GM20000 (cell line): ENCODE measurements at regions not wholly inside any gene's neighbourhood (a gene's known extent, or its start where the extent isn't known, plus 50 kb on each side); places are given as distances from the start of the nearest gene placed in this dataset.

ENCODE experiments used
- DNase-seq: peaks from one replicate; pipeline ENCODE4 v3.0.0; 2012; ENCODE audit warnings: low spot score
- TF ChIP-seq, protein P1 (sequence below): IDR thresholded peaks from 2 replicates; pipeline ENCODE4 v1.5.1; 2012; ENCODE audit warnings: mild to moderate bottlenecking, control low read depth; ENCODE audit errors: extremely low read depth, missing control alignments

DNA sequence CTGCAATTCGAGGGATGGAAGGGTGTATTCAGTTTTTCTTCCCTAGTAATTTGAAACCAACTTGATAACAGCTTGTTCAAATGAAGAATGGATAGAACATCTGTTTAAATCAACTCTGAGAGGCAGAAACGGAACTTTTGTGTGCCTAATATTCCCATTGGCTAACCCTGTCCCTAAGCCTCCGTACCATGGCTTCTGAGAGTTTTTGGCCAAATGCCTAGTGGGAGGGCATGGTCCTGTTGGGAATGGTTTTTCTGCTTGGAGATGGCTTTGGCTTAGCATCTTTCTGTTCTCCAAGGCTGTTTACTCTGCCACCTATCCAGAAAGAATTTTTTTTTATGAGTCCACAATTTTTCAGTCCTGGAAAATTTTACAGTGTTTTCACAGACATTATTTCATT, 126.7 kb upstream of the MLIP start:
- no peak for DNase-seq
- TF ChIP-seq, protein P1, sequence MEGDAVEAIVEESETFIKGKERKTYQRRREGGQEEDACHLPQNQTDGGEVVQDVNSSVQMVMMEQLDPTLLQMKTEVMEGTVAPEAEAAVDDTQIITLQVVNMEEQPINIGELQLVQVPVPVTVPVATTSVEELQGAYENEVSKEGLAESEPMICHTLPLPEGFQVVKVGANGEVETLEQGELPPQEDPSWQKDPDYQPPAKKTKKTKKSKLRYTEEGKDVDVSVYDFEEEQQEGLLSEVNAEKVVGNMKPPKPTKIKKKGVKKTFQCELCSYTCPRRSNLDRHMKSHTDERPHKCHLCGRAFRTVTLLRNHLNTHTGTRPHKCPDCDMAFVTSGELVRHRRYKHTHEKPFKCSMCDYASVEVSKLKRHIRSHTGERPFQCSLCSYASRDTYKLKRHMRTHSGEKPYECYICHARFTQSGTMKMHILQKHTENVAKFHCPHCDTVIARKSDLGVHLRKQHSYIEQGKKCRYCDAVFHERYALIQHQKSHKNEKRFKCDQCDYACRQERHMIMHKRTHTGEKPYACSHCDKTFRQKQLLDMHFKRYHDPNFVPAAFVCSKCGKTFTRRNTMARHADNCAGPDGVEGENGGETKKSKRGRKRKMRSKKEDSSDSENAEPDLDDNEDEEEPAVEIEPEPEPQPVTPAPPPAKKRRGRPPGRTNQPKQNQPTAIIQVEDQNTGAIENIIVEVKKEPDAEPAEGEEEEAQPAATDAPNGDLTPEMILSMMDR: no peak

DNA sequence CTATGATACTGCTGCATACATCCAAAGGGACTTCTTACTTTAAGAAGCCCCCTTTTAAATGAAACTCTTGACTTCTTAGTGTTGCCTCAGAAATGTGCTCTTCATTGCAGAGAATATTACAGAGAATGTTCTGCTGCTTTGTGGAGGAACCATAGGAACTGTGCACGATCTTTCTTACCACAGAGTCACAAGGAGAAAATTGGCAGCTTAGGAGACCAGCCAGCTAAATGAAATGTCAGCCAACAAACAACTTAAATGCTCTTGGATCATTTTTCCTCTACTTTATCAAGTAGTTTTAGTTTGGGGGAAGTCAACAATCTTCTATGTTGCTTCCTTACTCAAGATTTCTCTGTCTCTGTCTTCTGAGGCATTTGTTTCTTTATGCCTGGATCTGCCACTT, 125.9 kb upstream of the MLIP start:
- DNase-seq: no peak
- TF ChIP-seq, protein P1: no peak

DNA sequence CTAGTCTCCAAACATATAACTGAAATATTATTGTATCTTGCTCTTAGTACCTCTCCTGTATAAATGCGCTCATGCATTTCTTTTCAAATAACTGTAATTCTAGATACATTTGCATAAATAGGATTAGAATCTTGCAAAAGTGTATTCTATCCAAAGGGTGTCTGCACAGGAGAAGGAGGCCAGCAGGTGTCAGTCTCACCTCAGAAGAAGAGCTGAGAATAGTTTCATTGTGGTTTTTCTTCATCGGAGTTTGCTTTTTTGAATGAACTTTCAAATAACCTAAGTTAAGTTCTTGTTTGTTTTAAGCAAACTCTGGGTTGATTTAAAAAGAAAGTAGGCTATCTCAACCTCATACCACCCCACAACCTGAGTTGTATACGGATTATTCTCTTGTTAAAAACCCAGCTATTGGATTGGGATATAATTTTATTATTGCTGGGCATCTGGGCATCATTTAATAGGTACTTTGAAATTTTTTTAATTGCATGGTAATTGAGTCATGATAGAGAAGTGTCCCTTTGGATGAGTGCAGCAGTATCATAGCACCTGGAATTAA, 125.0 kb upstream of the MLIP start:
- TF ChIP-seq, protein P1: peak; percentile 51
- peak; percentile 11 for DNase-seq

DNA sequence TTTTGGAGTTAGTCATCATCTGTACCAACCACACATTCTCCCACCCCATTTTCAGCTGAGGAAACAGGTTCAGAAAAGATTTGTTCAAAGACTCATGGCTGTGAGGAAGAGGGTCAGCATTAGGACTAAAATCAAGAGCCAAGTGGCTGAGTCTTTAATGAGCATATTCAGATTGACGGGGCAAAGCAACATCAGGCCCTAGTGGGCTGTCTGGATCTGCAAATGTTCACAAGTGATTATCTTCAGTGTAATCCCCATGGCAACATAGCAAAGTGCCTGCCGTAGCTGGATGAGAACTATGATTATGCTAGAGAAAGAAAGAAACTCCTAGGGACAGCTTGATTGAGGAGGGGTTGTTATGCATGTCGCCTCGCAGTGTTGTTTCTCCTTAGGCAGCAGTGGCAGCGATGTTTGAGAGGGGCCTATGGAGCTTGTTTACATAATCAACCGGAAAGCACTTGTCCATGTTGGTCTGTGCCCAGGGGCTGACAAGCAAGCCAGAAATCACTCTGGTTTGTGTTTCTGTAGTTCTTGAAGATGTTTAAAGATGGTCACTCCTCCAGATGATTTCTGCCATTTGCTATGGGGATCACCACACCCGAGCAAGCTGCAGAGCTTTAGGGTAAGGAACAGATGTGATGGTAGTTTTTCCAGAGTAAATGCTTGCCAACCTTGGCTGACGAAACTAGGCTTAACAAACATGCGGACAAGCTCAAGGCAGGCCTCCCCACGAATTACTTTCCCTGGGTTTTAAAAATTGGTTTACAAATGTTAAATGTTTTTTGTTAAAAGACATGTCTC, 124.3 kb upstream of the MLIP start:
- TF ChIP-seq, protein P1: no peak
- DNase-seq: no peak

DNA sequence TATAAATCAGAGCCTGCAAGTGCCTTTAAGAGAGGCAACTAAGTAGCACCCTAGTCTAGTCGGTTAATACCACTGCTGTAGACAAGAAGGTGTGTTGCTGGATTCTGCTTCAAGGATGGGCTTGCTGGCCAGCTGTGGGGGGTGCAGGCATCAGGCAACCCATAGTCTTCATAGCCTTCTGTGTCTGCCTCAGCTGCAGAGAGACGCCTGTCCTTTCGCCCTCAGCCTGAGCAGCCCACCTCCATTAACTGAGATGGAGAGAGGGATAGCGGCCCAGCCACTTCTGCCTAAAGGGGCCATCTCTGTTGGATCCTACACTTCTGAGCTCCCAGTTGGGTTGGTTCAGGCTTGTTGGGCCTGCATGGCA, 123.7 kb upstream of the MLIP start:
- TF ChIP-seq, protein P1: no peak
- no peak for DNase-seq

DNA sequence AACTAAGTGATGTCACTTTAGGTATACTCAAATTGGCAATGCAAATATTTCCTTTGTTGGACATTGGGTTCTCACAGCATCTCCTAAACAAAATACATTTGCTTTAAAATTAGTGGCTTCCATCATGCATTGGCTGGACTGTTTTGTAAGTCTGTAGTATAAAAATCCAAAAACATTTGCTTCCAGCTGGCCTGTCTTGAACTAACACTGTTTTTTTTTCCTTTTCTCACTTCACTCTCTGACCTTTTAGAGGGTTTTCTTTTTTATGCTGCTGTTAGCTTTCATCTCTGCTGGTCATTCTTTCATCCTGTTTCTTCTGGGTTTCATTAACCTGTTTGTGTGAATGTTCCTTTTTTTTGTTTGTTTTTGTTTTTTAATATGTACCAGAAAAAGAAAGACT, 121.7 kb upstream of the MLIP start:
- TF ChIP-seq, protein P1: no peak
- no peak for DNase-seq

DNA sequence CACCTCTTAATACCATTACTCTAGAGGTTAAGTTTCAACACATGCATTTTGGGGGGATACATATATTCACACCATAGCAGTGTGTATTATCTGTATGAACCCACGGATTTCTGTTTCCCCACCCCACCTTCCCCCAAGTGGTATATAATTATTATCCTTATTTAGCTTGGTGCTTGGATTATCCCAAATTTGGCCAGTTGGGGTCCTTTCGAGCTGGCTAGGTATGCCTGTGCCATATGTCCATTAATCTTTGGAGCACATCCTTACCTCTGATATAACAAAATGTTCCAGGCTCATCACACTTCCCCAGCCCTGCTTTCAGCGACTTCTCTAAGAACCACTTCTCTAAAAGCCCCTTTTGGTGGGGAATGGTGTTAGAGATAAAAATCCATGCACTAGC, 118.7 kb upstream of the MLIP start:
- TF ChIP-seq, protein P1: no peak
- DNase-seq: no peak
